ENCODE measurements at regions not wholly inside any gene's neighbourhood (a gene's known extent, or its start where the extent isn't known, plus 50 kb on each side); places are given as distances from the start of the nearest gene placed in this dataset.

DNA sequence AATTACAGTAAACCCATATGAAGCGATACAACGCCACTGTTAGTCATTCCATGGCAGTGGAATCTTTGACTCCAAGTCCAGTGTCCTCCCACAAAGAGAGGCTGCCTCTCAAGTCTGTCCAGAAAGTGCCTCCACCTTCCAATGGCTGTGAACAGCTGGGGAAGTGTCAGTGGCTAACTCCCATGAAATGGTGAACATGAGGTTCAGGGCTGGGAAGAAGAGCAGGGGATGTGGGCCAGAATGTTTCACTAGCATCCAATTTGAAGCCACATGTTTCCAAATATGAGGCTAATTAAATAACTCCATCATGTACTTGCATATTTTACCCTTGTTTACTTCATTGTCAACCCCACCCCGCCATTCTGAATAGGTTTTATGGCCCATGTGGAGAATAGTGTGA lies 53.1 kb upstream of the CHST15 start:
- no peak for DNase-seq (ENCODE audit: low spot score)

- DNase-seq (ENCODE audit: low spot score), result no peak
Observed at GRCh38 chr10:124145109-124145870, 51.9 kb upstream of the CHST15 start.

DNA sequence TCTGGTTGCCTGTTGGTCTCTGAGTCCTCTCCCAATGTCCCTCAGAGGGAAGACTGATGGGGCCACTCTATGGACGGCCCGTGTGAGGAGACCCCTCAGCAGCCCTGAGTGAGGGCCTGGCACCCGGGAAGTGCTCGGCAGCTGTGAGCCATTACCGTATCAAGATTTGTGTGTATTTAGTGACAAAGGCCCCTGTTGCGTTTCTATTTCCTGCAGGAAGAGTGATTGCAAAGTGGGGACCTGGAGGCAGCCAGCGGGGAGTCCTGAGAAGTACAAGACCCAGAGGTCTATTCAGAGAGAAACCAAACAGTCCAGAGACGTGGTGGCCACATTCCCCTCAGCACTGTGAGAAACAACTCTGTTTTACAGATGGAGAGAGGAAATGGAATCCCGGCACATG lies 51.1 kb upstream of the CHST15 start:
- no peak for DNase-seq (ENCODE audit: low spot score)

DNA sequence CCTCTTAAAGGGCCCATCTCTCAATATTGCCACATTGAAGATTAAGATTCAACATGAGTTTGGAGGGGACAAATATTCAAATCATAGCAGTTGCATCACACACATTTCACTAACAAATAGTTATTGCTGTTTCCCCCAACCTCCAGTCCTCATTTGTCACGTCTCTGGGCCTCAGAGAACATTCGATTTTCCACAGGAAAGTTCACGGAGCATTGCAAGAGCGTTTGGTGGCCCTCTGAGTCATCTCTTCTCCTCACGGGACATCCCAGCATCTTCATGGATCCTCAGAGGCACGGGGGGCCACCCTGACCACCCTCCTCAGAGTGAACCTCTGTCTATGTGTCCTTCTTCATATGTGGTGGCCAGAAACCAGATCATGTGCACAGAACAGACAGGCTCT lies 50.3 kb upstream of the CHST15 start:
- no peak for DNase-seq (ENCODE audit: low spot score)
